ENCODE measurements at regions not wholly inside any gene's neighbourhood (a gene's known extent, or its start where the extent isn't known, plus 50 kb on each side); places are given as distances from the start of the nearest gene placed in this dataset.

DNA sequence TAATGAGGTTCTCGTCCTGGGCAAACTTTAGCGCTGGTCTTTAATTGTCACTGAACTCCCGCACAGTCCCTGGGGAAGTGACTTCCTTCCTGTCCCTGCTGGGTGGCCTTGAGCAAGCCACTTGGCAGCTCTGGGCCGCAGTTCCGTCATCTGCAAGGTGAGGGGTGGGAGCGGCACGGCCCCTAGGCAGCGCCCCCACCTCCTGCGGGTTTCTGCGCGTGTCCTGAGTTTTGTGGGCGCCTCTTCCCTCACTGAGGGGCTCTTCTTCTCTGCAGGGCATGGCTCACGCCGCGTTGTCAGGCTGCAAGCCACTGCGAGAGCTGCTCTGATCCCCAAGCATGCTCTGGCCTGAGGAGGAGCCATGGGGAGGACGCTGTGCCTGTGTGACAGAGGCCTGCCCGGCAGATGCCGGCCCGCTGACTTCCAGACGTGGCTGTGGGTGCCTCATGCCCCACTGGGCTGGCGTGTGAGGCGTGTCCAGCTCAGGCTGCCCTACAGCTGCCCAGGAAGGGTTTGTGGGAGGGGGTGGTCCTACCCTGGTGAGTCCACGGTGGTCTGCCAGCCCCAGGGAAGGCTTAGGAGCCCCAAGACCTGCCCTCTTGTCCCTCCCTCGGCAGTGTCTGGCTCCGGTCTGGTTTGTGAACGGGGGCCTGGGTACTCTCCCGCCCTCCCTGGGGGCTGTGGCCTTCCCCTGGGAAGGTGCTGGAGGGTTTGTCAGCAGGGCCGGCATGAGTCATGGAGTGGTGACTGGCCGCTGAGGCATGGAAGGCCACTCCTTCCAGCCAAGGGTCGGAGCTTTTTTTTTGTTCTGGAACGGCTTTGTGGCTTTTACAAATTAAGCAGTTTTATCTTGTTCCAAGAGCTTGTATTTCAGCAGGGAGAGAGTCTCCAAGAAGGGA is 182.0 kb downstream of the SEC14L1 start (continued):
- TF ChIP-seq, protein P1, sequence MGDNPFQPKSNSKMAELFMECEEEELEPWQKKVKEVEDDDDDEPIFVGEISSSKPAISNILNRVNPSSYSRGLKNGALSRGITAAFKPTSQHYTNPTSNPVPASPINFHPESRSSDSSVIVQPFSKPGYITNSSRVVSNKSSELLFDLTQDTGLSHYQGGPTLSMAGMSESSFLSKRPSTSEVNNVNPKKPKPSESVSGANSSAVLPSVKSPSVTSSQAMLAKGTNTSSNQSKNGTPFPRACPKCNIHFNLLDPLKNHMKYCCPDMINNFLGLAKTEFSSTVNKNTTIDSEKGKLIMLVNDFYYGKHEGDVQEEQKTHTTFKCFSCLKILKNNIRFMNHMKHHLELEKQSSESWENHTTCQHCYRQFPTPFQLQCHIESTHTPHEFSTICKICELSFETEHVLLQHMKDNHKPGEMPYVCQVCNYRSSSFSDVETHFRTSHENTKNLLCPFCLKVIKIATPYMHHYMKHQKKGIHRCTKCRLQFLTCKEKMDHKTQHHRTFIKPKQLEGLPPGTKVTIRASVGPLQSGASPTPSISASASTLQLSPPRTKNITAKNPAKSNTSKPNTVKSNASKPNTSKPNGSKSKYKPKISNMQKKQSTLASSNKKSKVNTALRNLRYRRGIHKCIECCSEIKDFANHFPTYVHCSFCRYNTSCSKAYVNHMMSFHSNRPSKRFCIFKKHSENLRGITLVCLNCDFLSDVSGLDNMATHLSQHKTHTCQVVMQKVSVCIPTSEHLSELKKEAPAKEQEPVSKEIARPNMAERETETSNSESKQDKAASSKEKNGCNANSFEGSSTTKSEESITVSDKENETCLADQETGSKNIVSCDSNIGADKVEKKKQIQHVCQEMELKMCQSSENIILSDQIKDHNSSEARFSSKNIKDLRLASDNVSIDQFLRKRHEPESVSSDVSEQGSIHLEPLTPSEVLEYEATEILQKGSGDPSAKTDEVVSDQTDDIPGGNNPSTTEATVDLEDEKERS (CRISPR knock-in tag; IDR thresholded peaks at IDR 0.05): no peak
- TF ChIP-seq ZNF136 (CRISPR knock-in tag; IDR thresholded peaks at IDR 0.05; ENCODE audit: low read depth): no peak
- TF ChIP-seq, protein P2, sequence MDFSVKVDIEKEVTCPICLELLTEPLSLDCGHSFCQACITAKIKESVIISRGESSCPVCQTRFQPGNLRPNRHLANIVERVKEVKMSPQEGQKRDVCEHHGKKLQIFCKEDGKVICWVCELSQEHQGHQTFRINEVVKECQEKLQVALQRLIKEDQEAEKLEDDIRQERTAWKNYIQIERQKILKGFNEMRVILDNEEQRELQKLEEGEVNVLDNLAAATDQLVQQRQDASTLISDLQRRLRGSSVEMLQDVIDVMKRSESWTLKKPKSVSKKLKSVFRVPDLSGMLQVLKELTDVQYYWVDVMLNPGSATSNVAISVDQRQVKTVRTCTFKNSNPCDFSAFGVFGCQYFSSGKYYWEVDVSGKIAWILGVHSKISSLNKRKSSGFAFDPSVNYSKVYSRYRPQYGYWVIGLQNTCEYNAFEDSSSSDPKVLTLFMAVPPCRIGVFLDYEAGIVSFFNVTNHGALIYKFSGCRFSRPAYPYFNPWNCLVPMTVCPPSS (IDR thresholded peaks at IDR 0.05): no peak
- TF ChIP-seq TBX2 (CRISPR knock-in tag; IDR thresholded peaks at IDR 0.05; ENCODE audit: borderline replicate concordance): peak; percentile 33; the same call in 1 of the 2 replicates
- no peak for TF ChIP-seq ZNF879 (CRISPR knock-in tag; IDR thresholded peaks at IDR 0.05)
- TF ChIP-seq, protein P3, sequence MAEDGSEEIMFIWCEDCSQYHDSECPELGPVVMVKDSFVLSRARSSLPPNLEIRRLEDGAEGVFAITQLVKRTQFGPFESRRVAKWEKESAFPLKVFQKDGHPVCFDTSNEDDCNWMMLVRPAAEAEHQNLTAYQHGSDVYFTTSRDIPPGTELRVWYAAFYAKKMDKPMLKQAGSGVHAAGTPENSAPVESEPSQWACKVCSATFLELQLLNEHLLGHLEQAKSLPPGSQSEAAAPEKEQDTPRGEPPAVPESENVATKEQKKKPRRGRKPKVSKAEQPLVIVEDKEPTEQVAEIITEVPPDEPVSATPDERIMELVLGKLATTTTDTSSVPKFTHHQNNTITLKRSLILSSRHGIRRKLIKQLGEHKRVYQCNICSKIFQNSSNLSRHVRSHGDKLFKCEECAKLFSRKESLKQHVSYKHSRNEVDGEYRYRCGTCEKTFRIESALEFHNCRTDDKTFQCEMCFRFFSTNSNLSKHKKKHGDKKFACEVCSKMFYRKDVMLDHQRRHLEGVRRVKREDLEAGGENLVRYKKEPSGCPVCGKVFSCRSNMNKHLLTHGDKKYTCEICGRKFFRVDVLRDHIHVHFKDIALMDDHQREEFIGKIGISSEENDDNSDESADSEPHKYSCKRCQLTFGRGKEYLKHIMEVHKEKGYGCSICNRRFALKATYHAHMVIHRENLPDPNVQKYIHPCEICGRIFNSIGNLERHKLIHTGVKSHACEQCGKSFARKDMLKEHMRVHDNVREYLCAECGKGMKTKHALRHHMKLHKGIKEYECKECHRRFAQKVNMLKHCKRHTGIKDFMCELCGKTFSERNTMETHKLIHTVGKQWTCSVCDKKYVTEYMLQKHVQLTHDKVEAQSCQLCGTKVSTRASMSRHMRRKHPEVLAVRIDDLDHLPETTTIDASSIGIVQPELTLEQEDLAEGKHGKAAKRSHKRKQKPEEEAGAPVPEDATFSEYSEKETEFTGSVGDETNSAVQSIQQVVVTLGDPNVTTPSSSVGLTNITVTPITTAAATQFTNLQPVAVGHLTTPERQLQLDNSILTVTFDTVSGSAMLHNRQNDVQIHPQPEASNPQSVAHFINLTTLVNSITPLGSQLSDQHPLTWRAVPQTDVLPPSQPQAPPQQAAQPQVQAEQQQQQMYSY (CRISPR knock-in tag; IDR thresholded peaks at IDR 0.05): no peak
- no peak for TF ChIP-seq ZNF546 (CRISPR knock-in tag; conservative IDR thresholded peaks at IDR 0.05)
- no peak for TF ChIP-seq FOXK1 (CRISPR knock-in tag; IDR thresholded peaks at IDR 0.05; ENCODE audit: borderline replicate concordance, low read depth)
- TF ChIP-seq, protein P4, sequence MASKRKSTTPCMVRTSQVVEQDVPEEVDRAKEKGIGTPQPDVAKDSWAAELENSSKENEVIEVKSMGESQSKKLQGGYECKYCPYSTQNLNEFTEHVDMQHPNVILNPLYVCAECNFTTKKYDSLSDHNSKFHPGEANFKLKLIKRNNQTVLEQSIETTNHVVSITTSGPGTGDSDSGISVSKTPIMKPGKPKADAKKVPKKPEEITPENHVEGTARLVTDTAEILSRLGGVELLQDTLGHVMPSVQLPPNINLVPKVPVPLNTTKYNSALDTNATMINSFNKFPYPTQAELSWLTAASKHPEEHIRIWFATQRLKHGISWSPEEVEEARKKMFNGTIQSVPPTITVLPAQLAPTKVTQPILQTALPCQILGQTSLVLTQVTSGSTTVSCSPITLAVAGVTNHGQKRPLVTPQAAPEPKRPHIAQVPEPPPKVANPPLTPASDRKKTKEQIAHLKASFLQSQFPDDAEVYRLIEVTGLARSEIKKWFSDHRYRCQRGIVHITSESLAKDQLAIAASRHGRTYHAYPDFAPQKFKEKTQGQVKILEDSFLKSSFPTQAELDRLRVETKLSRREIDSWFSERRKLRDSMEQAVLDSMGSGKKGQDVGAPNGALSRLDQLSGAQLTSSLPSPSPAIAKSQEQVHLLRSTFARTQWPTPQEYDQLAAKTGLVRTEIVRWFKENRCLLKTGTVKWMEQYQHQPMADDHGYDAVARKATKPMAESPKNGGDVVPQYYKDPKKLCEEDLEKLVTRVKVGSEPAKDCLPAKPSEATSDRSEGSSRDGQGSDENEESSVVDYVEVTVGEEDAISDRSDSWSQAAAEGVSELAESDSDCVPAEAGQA (IDR thresholded peaks at IDR 0.05; ENCODE audit: low read depth): no peak
- TF ChIP-seq, protein P4 (CRISPR knock-in tag; IDR thresholded peaks at IDR 0.05; ENCODE audit: borderline replicate concordance): no peak
- TF ChIP-seq HOXA3 (CRISPR knock-in tag; IDR thresholded peaks at IDR 0.05): peak; percentile 38; the same call in 1 of the 2 replicates
- TF ChIP-seq, protein P5, sequence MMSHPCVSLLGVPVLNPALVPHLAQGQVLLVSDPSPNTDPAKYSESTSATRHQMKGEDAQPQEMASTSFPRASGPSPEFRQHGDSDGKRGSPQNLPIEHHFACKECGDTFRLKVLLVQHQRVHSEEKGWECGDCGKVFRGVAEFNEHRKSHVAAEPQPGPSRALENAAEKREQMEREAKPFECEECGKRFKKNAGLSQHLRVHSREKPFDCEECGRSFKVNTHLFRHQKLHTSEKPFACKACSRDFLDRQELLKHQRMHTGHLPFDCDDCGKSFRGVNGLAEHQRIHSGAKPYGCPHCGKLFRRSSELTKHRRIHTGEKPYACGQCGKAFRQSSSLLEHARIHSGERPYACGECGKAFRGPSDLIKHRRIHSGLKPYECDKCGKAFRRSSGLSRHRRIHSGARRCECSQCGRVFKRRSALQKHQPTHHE (CRISPR knock-in tag; IDR thresholded peaks at IDR 0.05; ENCODE audit: borderline replicate concordance): no peak

All from HepG2 (cell line).